ENCODE measurements at regions not wholly inside any gene's neighbourhood (a gene's known extent, or its start where the extent isn't known, plus 50 kb on each side); places are given as distances from the start of the nearest gene placed in this dataset.
"Not testable (repeated sequence)": the region's sequence is repeated elsewhere in the genome, so short reads cannot be mapped to it uniquely, and the experiment has no call there.

DNA sequence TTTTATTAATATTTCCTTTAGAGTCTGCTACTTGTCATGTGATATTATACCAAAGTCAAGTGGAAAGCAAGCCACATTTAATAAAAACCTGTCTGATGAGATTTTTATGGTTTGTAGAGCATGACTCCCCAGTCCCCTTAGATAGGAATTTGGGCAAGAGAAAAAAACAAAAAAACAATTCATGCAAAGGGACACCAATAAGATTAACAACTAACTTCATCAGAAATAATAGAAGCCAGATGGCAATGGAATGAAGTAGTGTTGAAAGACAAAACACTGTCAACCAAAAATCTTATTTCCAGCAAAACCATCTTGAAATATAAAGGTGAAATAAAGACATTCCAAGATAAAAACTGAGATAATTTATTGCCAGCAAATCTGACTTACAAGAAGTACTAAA, 228.8 kb upstream of the SGCG start:
- DNase-seq: not testable (repeated sequence)

DNA sequence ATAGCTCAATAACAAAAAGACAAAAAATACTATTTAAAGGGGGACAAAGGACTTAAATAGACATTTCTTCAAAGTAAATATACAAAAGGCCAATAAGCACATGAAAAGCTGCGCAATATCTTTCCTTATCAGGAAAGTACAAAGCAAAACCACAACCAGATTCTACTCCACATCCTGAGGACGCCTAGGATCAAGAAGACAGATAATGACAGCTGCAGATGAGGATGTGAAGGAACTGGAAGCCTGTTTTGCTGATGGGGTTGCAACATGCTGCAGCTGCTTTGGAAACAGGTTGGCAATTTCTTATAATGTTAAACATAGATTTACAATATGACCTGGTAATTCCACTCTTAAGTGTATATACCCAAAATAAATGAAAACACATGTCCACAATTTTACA, 225.6 kb upstream of the SGCG start:
- not testable (repeated sequence) for DNase-seq

DNA sequence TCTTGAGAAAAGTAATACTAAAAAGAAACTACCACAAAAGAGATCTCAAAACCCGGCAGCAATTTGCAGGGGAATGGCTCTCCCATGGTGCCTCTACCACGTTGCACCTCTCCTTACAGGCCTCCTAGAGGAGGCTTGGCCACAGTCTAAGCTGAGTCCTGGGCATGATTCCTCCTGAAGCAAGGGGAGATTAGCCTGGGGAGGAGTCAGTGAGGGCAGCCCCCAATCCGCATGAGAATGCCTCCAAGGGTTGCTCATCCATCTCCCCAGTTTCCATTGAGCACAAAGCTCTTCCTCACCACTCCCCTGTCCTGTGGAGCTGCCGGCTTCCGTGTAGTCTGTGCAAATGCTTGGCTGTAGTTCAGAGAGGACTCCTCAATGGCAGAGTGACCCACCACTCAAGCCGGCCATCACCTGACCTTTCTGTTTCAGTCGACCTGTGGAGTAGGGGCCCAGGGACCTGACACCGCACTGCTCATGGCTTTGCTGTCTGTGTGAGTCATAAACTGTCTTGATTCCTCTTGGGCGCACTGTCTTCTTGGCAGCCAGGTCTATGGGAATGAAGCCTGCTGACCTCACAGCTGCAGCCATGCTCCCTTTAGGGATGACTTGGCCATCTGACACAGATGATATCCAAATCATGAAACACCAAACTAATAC, 224.2 kb upstream of the SGCG start:
- not testable (repeated sequence) for DNase-seq

DNA sequence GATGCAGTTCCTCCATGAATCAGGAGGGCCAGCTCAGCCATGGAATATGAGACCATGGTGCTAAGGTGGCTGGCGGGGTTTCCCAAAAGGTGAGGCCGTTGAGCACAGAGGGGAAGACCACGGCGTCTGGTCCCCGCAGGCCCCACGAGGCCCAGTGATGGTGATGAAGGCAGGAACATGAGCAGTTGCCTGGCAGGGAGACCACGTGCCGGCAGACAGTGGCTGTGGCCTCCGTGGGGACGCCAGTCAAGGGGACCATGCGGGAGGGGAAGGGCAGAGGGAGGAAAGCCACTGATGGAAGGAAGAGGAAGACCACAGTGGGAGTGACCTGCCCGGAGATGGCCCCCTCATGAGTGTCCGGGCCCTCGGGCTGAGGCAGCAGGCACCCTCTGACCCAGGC, 220.9 kb upstream of the SGCG start:
- DNase-seq: not testable (repeated sequence)

DNA sequence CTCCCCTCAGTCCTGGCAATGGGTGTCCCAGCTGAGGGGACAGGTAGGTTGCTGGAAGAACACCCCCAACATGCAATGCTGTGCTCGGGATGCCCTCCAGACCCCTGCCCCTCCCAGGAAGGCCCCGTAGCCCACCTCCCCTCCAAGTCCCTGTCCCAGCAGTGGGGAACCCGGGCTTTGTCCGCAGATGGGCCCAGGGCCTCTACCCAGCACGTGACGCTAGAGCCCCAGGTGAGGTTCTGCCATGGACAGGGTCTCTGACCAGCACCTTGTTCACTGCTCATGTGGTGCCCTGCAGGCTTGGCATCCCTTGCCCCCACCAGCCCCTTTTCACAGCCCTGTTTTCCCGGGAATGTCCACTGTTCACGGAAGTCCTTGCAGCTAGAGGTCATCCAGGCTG, 220.0 kb upstream of the SGCG start:
- DNase-seq: no peak

DNA sequence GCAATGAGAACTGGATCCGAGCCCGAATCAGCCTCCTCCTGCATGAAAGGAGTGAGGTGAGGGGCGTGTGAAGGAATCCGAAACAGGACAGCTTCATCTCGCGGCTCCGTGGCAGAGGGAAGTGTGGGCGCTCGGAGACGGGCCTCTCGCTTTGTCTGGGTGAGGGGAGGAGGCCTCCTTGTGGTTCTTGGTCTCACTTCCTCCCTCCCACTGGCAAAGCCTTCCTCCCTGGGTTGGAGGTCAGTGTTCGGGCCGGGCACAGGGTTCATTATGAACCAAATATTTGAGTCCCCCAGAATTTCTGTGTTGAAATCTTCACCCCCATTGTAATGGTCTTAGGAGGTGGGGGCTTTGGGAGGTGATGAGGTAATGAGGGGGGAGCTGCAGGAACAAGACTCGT, 219.4 kb upstream of the SGCG start:
- not testable (repeated sequence) for DNase-seq

DNA sequence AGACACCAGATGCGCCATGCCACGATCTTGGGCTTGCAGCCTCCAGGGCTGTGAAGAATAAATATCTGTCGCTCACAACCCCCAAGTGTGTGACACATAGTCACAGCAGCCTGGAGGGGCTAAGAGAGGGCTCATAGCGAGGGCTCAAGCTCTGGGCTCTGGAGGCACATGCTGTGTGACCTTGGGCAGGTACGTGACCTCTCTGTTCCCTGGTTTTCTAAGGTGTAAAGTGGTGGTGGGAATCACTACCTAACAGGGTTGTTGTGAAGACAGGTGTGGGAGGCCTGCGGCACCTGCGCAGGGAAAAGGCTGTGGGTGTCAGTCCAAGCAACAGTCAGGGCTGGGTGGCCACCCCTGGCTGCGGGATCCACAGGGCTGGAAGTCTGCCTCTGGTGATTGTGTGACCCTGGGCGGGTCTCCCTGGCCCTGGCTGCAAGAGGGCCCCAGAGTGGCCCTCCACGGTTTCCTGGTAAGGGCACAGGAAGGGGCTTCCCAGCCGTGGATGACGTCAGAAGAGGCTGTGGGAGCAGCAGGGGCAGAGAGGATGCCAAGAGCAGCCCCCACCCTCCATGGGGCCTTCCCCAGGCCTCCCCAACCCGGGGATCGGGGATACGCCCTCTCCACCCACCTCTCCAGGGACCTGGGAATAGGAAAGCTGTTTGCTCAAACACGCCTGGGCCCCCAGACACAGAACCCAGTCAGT, 218.8 kb upstream of the SGCG start:
- DNase-seq: no peak

DNA sequence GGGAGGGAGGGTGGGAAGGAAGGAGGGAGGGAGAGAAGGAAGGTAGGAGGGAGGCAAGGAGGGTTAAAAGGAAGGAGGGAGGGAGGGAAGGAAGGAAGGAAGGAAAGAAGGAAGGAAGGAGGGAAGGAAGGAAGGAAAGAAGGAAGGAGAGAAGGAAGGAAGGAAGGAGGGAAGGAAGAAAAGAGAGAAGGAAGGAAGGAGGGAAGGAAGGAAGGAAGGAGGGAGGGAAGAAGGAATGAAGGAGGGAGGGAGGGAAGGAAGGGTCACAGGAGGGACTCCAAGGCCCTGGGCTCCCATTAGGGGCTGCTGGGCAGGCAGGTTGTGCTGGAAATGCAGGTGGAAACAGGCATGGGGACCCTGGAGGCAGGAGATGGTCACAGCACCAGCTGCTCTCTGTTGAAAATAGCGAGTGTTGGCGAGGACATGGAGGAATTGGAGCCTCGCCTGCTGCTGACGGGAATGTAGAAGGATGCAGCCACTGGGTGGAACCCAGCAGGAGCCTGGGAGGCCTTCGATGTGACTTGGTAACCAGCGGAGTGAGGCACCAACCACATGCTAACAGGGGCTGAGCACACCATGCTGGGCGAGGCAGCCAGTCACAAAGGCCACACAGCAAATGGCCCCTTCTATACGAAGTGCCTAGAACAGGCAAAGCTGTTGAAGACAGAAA, 217.3 kb upstream of the SGCG start:
- DNase-seq: not testable (repeated sequence)

DNA sequence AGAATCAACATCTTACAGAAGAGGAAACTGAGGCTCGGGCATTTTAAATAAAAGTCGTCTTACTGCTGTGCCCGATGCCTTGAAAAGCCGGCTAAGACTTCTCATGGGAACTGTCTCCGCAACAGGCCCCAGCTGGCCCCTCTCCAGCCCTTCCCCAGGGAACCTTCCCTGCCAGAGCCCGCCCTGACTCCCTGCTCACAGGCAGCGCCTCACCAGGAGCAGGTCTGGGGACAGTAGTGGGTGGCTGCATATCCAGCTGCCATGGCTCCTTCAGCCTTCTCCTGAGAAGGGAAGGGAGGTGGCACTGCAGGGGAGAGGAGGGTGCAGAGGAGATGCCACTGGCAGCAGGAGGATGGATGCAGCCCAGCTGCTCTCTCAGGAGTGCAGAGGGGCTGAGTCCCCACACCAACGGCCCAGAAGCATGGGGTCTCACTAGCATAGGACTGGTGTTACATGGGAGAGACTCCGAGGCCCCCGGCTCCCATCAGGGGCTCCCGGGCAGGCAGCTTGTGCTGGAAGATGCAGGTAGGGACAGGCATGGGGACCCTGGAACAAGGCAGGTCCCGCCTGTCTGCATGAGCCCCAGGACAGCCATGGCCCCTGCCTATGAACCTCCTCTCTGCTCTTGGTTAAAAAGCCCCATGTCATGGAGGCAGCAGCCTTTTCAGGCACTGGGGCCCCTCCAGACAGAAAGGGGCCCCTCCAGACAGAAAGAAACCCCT, 216.4 kb upstream of the SGCG start:
- no peak for DNase-seq

DNA sequence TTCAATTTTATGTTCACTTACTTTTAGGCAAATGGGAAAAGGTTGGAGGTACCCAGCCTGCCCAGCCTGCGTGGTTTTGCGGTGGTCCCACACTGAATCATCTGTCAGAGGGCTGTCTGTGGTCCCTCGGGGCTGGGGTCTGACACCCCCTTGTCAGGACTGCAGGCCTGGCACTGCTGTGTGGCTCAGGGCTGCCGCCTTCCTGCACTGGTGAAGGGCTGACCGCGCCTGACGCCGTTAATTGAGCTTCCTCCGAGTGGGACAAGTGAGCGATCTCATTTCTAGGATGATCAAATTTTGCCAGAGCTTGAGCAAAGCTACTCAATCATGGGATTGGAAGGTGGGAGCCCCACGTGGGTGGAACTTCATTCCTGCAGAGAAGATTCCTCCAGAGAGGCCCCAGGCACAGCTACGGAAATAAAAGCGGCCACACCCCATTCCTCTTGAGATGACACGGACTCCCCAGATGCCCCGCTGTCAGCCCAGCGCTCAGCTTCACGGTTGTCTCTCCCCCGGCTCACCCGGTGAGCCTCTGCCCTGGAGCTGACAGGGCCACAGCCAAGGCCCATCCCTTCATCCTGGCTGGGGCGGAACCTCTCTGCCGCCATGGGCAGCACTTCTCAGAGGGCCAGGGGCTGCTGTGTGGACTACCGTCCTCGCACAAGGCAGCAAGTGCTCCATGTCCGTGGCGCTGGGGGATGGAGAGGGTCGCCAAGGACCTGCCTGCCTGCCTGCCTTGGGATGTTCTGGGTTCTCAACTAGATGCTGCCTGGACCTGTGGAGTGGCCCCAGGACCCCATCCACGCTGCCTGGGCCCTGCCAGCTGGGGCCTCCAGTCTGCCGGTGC, 215.5 kb upstream of the SGCG start:
- DNase-seq: not testable (repeated sequence)

DNA sequence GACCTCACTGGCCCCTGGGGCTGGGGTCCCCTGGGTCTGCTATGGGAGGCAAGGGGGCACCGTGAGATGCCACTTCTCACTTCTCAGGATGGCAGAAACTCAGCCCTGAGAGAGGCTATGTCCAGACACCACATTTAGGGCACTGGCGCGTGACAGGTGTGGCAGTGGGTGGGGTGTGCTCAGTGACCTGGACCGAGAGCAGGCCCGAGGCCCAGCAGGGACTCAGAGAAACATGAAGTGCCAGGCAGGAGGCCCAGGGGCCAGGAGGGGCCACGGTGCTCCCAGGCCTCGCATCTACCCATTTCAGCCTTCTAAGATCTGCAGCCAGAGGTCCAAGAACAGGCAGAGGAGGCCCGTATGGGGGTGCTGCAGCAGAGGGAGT, 214.9 kb upstream of the SGCG start:
- not testable (repeated sequence) for DNase-seq

DNA sequence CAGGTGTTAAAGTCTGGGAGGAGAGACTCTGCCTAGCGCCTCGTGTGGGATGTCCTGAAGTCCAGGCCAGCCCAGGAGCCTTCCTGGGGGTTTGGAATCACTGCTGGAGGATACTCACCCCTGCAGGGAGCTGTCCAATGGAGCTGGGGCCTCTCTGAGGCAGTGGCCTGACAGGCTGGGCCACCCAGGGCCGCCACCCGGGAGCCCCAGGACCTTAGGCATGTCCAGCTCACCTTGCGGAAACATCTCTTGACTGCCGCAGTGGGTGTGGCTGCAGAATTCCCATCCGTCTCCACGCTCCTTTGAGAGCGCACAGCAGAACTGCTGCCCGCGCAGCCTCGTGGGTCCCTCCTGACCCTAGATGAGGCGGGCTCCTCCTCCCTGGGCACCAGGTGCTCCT, 214.0 kb upstream of the SGCG start:
- not testable (repeated sequence) for DNase-seq

DNA sequence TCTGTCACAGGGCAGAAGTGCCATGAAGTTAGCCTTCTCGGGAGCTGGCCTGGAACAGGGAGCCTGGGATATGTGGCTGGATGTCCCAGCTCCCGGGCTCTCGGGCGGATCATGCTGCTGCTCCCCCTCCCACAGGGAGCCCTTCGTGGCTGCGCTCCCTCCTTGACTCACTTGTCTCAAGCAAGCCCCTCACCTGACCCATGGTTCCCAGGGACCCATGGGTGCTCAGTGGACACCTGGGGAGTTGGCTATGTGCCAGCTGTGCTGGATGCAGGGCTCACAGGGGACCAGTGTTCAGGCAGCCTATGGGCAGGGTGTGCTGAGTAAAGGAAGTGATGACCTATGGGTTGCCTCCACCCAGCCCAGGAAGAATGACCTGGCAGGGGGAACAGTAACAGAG, 213.1 kb upstream of the SGCG start:
- no peak for DNase-seq

DNA sequence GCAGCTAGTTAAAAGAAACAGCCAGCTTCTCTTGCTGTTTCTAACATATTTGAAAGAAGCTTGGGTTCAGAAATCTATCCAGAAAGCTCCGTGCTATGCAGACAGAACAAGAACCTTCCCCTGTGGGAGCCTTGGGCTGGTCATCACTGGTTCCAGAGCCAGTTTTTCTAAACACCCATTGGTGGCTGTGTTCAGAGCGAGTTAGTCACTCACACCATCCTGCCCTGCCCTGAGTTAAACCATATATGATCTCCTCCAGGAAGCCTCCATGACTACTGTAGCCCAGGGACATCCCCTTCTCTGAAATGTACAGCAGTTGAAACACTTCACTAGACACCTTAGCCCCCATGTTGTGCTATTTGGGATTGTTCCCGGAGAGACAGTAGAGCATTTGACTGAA, 200.8 kb upstream of the SGCG start:
- DNase-seq: no peak

DNA sequence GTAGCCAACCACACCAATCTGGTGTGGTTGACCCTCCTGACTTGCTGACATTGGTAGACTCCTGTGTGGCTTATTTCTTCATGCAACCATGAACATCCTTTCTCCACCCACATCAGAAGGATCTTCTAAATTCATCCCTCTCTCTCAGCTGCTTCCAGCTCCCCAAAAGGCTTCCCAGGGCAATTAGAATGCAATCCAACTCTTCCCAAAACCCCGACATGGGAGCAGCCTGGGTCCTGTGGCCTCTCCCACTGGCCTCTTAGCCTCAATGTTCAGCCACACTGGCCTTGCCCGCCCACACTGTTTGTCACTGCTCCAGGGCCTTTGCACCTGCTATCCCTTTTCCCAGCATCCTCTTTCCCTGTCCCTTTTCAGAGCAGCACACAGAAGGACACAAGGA, 199.8 kb upstream of the SGCG start:
- no peak for DNase-seq

DNA sequence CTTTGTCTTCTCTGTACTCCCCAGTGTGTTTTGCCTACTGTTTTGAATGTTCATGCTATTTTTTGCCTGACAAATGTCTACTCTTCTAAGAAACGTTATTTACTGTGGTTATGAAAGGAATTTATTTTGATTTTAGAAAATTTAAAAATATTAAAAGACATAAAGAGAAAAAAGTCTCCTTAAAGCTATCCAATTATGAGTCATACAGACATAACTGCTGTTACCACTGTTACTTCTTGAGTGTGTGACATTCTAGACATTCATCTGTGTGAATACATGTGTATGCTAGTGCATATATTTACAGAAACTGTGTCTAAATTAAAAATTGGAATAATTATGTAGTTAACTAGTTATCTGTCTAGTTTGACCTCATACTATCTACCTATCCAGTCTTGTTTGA, 187.6 kb upstream of the SGCG start:
- no peak for DNase-seq

DNA sequence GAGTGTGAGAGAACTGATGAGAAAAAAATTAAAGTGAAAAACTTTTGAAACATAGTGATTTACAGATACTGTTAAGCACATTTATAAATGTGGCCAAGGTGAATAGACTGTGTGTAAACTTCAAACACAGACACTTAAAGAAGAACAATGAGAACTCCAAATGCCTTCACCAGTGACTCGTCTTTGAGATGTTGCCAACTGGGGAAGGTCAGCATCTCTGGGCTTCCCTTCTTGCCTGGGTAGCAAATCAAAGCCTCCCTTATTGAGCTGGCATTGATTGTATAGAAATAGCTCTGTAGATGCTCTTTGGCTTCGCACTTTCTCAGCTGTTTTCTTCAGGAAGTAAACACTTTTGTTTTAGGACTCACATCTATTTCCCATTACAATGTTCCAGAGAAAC, 177.3 kb upstream of the SGCG start:
- DNase-seq: no peak

DNA sequence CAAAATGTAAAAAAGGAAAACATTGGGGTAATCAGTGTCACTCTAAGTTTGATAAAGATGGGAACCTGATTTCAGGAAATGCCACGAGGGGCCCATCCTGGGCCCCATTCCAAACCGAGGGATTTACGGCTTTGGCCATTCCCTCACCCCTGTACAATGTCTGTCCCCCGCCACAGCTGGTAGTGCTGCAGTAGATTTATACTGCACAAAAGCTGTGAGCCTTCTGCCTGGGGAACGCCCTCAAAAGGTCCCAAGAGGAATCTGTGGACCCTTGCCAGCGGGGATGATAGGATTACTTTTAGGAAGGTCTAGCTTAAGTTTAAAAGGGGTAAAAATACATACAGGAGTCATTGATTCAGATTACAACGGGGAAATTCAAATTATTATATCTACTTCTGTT, 173.4 kb upstream of the SGCG start:
- DNase-seq: peak; percentile 27

DNA sequence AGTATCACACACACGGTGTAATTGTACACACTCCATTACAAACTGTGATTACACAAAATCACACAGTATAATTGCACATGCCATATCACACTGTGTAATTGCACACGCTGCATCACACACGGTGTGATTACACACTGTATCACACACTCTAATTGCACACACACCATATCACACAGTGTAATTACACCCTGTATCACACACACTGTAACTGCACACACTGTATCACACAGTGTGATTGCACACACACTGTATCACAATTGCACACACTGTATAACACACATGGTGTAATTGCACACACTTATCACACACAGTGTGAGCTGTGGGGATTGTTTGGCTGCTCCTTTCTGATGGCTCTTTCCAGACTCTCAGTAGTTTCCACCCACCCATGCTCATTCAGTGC, 162.6 kb upstream of the SGCG start:
- no peak for DNase-seq

DNA sequence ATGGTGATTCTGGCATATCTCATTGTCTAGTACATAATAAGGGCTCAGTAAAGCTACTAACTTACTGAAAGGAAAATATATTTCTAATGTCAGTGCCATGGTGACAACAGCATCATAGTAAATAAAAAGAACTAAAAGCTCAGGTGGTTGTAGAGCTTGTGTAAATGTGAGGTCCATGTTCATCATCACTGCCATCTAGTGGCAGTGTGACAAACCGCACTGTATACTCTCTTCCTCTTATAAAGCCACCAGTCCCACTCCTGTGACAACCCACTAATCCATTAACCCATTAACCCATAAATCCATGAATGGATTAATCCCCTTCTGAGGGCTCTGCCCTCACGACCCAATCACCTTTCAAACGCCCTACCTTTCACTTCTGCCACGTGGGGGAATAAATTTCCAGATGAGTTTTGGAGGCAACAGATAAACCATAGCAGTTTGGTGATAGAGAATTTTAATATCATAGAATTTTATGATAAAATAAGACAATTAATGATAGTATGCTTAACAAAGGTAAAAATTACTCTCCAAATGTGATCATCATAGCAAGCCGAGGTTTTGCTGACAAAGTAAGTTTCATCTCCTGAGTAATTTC, 160.4 kb upstream of the SGCG start:
- peak; percentile 40 for DNase-seq

DNA sequence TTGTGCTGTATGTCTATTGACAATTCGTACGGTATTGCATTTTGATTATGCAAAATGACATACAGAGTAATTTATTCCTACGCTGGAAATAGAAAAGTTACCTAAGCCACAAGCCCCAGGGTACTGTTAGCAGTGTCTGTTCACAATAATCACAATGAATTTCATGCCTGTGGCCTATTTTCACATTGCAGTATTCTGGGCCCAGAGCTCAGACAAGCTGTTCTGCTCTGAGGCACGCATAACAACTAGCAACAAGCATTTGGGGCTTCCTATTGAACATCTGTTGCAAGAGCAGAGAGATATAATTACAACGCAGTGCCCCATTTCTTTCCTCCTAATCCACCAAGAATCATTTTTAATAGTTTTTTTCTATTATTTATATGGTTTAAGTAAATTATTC, 158.9 kb upstream of the SGCG start:
- no peak for DNase-seq

DNA sequence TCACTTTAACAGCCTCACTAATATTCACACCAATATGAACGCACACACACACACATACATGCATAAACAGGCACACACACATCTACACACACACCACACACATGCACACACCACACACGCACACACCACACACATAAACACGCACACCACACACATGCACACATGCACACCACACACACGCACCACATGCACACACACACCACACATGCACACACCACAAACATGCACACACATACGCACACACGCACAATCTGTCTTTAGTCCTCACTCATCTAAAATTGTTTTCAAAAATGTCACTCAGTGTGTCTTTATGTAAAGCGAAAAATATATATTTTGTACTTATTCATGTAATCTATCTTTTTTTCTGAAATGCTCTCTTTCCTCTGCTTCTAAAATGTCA, 158.1 kb upstream of the SGCG start:
- DNase-seq: no peak
